Gastroesophageal sphincter (tissue), 3 donors: ENCODE measurements at regions not wholly inside any gene's neighbourhood (a gene's known extent, or its start where the extent isn't known, plus 50 kb on each side); places are given as distances from the start of the nearest gene placed in this dataset.

Experiments
- CTCF ChIP-seq, 4 experiments: fragments of 200-600 bp in 2 of 4; fragments of 450-650 bp in 2 of 4; sonication (generic) in 1 of 4; IDR thresholded peaks; one replicate each; pipeline ENCODE4 v1.5.1; 2017 to 2019; ENCODE audit warnings: antibody characterized with exemption in 4 of 4, mild to moderate bottlenecking in 2 of 4, moderate library complexity in 2 of 4
- POLR2A ChIP-seq, 2 donors: fragments of 450-650 bp; IDR thresholded peaks; one replicate each; pipeline ENCODE4 v1.6.1; 2017; ENCODE audit warnings: antibody characterized with exemption in 2 of 2, mild to moderate bottlenecking in 2 of 2, moderate library complexity in 1 of 2
- POLR2AphosphoS5 ChIP-seq: sonication (generic); formaldehyde crosslinking; IDR thresholded peaks from one replicate; pipeline ENCODE4 v1.6.1; 2017; ENCODE audit warnings: antibody characterized with exemption

GRCh38 chr4:30822911-30823551 lies 102.9 kb downstream of the PCDH7 start:
- TF ChIP-seq POLR2AphosphoS5 (no peak), POLR2A (IDR thresholded peaks at IDR 0.05) (no peak), CTCF (IDR thresholded peaks at IDR 0.05) (no peak)
